HG02588 (cell line): ENCODE measurements at regions not wholly inside any gene's neighbourhood (a gene's known extent, or its start where the extent isn't known, plus 50 kb on each side); places are given as distances from the start of the nearest gene placed in this dataset.

ENCODE experiments used
- ATAC-seq: cut with Tn5 transposase; IDR thresholded peaks from one replicate; pipeline ENCODE4 v1.9.1; 2021; ENCODE audit warnings: mild to moderate bottlenecking, moderate library complexity; ENCODE audit not compliant: unreplicated experiment

DNA sequence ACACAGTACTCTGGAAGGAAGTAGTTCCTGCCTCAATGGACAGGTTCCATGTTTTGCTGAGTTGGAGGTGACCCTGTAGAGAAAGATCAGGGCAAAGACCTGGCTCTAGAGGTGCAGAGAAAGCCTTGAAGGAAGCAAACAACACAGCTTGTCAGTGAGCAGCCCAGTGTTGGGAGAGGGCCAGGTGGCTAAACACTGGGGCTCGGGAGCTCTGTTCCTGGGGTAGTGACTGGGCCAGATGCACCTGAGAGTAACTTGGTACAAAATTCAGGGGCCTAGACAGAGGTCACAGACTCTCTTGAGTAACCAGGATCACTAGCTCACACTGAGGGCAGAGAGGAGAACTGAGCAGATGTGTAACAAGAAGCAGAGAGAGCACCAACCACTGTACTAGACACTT lies 138.4 kb upstream of the NALF2 start:
- ATAC-seq: peak; percentile 27

GRCh38 chrX:69365349-69365748 lies 138.8 kb upstream of the NALF2 start:
- no peak for ATAC-seq

- peak; percentile 69 for ATAC-seq
Observed at GRCh38 chrX:69362856-69363255, 141.3 kb upstream of the NALF2 start.

DNA sequence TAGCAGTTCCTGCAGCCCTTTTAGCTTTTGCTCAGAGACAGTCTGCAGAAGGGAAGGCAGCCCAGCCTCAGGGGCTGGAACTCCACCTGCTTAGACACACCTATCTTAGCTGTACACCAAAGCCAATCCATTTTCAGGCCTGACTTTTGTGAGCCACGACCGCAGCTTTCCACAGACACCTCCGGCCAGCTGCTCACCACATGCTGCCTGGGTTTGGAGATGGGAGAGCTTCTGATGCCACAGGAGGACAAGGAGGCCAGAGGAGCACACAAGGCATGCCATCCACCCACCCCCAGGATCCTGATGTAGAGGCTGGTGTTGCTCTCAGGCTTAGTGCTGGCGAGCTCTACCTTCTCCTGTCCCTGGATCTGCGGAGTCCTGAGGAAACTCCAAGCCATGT lies 141.8 kb upstream of the NALF2 start:
- no peak for ATAC-seq

- no peak for ATAC-seq
Observed at GRCh38 chrX:69361311-69361845, 142.7 kb upstream of the NALF2 start.

DNA sequence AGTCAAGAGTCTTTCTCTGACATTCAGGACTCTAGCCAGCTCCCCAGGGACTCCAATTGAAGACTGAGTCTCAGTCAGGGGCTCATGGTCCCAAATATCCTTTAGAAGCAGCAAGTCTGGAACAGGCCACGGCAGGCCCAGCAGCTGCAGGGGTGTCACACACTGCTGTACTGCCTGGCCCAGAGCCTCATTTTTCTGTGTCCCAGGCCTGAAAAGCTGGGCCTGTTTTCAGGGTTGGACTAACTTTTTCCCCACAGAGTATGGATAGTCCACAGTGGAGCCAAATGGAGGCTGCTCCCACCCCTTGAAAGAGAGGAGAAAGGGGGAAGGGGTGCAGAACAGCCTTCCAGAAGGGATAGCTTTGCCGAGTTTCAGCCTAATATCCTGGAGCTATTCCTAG lies 146.8 kb upstream of the NALF2 start:
- ATAC-seq: no peak

DNA sequence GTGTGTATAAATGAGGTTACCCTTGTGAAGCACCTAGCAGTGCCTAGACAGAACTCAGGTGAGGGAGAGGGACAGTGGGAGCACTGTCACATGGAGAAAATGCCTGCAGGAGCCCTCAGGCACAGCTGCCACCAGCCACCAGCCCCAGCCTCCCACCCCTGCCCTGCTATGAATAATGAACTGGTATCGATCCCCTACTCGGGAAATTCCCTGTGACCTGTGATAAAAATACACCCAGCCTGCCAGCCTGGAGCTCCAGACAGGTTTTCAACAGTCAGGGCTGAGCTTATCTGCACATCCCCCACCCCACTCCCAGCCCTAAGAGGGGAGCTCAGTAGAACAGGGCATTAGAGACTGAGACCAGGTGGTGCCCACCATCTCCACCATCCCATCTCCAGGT lies 159.6 kb upstream of the PJA1 start:
- ATAC-seq: no peak

DNA sequence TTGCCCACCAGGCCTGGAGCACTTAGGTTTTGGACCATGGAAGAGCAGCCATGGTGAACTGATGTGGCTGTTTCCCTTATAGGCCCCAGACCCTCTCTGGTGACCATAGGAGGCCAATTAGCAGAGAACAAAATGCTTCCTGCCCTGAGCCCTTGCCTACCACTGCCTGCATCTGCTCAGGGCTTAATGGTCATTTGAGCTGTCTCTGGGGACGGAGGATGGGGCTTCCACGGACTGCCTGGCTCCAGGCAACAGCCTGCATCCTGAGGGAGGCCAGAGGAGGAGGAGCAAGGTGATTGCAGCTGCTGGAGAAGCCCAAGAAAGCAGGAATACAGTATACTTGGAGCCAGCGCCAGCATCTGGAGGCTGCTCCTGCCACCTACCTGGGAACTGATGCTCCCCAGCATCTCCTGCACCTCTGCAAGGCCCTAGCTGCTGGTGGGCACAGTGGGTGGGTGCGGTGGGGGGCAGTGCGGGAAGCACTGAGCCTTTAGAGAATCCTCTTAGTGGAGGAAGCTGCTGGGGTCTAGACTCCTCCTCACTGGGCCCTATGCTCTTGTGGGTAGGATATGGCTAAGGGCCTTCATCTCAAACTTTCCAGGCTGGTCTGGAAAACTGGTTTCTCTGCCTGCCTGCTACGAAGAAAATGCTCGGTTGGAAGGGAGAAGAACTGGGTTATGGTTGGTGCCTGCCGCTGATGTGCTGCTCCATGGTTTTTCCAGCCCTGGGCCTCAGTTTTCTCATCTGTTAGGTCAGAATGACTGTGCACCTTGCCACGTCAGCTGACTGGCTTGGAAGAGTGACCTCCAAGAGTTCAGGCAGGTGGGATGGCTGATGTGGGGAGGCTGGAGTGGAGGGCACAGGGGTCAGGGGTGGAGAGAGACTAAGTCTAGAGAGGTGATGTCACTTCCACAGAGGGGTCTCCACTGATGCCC lies 158.8 kb upstream of the PJA1 start:
- no peak for ATAC-seq

GRCh38 chrX:69321789-69322188 lies 156.5 kb upstream of the PJA1 start:
- no peak for ATAC-seq

- ATAC-seq: no peak
Observed at GRCh38 chrX:69321006-69321655, 155.9 kb upstream of the PJA1 start.

GRCh38 chrX:69320116-69320515 lies 154.9 kb upstream of the PJA1 start:
- no peak for ATAC-seq

GRCh38 chrX:69319376-69319775 lies 154.1 kb upstream of the PJA1 start:
- no peak for ATAC-seq

- ATAC-seq: no peak
Observed at GRCh38 chrX:69318651-69319340, 153.5 kb upstream of the PJA1 start.

GRCh38 chrX:69317721-69318120 lies 152.5 kb upstream of the PJA1 start:
- no peak for ATAC-seq

DNA sequence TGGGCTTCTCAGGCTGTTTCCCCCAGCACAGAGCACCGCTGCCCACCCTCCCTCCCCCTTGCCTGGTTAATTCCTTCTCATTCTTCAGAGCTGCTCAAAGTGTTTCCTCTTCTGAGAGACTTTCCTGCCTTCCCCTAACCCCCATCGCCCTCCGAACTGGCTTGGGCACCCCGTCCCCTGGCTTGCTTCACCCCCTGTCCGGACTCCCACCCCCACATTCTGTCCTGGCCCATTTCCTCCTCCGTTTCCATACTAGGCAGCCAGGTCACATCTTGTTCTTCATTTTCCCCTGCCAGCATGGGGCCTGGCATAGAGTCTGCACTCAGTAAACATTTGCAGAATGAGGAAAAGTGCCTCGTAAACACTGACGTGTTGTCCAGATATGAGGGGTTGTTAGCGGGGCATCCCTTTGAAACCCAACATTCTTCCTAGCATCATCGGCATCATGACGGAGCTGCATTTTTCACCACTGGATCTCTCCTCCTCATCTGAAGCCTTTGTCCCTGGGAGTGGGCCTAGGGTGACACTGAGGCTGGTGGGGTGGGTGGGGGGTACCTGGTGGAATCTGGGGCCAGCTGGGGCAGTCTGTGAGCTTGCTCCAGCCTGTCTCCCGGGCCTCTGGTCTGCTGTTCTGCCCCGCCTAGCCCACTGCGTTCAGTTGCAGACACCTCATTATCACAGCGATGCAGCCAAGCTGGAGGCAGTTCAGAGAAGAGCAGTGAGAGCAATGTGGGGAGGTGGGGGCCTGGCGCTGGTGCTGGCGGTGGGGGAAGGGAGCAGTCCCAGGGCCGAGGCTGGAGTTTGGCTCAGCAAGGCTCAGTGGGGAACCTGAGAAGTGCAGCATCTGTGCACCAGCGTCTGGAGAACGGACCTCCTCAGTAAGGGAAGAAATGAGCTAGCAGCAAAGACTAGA lies 149.4 kb upstream of the PJA1 start:
- no peak for ATAC-seq

GRCh38 chrX:69313617-69314290 lies 148.5 kb upstream of the PJA1 start:
- no peak for ATAC-seq

- no peak for ATAC-seq
Observed at GRCh38 chrX:69311936-69312670, 146.8 kb upstream of the PJA1 start.

DNA sequence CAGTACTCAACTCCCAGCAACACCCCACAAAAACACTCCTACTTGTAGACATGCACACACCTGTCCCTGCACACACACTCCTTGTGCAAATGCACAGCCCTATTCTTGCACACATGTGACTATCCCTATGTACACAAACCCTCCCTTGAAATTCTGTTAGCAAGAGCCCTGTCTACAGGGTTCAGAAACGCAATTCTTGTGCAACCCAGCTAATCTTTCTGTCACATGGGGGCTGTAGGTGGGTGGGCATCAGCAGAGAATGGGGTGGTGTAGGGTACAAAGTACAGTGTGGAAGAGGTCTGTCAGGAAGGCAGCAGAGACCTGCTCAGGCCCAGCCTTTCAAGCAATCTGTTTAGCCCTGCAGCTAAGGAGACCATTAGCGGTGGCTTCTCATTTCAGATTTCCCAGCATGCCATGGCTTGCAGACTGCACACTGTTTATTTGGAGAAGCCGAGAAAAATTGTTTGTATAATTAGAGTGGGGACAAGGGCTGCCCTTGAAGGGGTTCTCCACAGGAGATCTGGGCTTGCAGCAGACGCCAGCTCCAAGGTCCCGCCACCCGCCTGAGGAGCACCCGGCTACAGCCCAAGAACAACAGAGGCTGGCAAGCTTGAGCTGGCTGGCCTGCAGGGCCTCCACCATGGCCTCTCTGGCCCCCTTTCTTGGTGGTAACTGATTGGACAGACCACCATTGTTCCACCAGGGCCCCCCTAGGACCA lies 144.0 kb upstream of the PJA1 start:
- no peak for ATAC-seq

GRCh38 chrX:69307756-69308155 lies 142.5 kb upstream of the PJA1 start:
- ATAC-seq: no peak
